ENCODE measurements at regions not wholly inside any gene's neighbourhood (a gene's known extent, or its start where the extent isn't known, plus 50 kb on each side); places are given as distances from the start of the nearest gene placed in this dataset.
"Not testable (repeated sequence)": the region's sequence is repeated elsewhere in the genome, so short reads cannot be mapped to it uniquely, and the experiment has no call there.

GRCh38 chr2:87081727-87082126, 60.1 kb upstream of the PLGLB1 start:
- not testable (repeated sequence) for TF ChIP-seq CTCF (conservative IDR thresholded peaks at IDR 0.05); ZFX (IDR thresholded peaks at IDR 0.05)
